ENCODE measurements at regions not wholly inside any gene's neighbourhood (a gene's known extent, or its start where the extent isn't known, plus 50 kb on each side); places are given as distances from the start of the nearest gene placed in this dataset.
"Not testable (repeated sequence)": the region's sequence is repeated elsewhere in the genome, so short reads cannot be mapped to it uniquely, and the experiment has no call there.

DNA sequence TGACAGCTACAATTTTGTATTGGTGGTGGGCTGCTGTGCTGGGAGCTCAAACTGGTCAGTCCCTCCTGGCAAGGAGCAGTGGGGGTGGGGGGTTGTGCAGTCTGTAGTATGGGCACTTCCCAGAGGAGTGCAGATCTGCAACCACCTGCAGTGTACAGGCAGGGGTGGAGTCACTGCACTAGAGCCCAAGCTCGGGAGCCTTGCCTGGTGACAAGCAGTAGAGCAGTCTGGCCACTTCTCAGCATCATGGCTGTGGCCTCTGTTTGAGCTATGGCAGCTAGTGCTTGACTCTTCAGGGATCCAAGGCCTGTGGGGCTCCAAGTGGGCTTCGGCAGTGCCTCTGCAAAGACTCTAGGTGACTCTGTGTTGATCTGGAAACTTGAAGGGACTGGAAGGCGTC, 585.1 kb upstream of the GRM3 start:
- intact Hi-C loops (cut with DNase I; ENCODE audit: low total_unique reads), result no loop called here

DNA sequence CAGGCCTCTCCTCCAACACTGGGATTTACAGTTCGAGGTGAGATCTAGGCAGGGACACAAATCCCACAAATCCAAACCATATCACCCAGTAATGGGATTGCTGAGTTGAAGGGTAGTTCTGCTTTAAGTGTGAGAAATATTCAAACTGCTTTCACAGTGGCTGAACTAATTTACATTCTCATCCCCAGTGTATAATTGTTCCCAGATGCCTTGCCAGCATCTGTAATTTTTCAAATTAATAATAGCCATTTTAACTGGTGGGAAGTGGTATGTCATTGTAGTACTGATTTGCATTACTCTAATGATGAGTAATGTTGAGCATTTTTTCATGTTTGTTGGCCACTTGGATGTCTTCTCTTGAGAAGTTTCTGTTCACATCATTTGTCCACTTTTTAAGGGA, 592.8 kb upstream of the GRM3 start:
- TF ChIP-seq, protein P1, sequence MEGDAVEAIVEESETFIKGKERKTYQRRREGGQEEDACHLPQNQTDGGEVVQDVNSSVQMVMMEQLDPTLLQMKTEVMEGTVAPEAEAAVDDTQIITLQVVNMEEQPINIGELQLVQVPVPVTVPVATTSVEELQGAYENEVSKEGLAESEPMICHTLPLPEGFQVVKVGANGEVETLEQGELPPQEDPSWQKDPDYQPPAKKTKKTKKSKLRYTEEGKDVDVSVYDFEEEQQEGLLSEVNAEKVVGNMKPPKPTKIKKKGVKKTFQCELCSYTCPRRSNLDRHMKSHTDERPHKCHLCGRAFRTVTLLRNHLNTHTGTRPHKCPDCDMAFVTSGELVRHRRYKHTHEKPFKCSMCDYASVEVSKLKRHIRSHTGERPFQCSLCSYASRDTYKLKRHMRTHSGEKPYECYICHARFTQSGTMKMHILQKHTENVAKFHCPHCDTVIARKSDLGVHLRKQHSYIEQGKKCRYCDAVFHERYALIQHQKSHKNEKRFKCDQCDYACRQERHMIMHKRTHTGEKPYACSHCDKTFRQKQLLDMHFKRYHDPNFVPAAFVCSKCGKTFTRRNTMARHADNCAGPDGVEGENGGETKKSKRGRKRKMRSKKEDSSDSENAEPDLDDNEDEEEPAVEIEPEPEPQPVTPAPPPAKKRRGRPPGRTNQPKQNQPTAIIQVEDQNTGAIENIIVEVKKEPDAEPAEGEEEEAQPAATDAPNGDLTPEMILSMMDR (IDR thresholded peaks at IDR 0.05), result no peak
- TF ChIP-seq POLR2A (IDR thresholded peaks at IDR 0.05), result no peak
- WGBS, 2 donors, result 38 to 61% methylated on average over 1 of the region's 1 CpG
- intact Hi-C loops (cut with DNase I; ENCODE audit: low total_unique reads), result no loop called here
- no peak overlapping the region for H3K4me3 ChIP-seq (ENCODE audit: low read depth, poor library complexity, severe bottlenecking)
- DNase-seq (ENCODE audit: low spot score in 2 of 2), result no peak

More for the DNA sequence above, 585.1 kb upstream of the GRM3 start:
- H3K4me3 ChIP-seq (ENCODE audit: low read depth, poor library complexity, severe bottlenecking), result no peak overlapping the region
- WGBS, 2 donors, result 71% methylated on average over 3 of the region's 3 CpGs
- TF ChIP-seq, protein P1 (IDR thresholded peaks at IDR 0.05), result no peak
- no peak for TF ChIP-seq POLR2A (IDR thresholded peaks at IDR 0.05)
- DNase-seq (ENCODE audit: low spot score in 2 of 2), result no peak

DNA sequence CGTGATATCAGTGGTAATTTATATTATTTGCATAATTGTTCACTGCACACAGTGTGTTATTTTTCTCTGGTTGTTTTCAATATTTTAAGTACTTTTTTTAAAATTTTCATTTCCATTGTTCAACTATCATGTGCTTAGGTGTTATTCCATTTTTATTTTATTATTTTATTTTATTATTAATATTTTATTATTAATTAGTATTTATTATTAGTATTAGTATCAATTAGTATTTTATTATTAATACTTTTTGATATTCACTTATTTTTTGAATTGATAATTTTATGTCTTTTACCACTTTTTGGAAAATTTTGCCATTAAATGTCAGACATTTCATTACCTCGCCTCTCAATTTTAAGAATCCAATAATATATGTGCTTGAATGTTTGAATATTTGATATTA, 593.8 kb upstream of the GRM3 start:
- TF ChIP-seq, protein P1 (IDR thresholded peaks at IDR 0.05), result no peak
- TF ChIP-seq POLR2A (IDR thresholded peaks at IDR 0.05), result no peak
- DNase-seq (ENCODE audit: low spot score in 2 of 2), result no peak
- WGBS, 2 donors, result 83% methylated on average over 2 of the region's 2 CpGs
- H3K4me3 ChIP-seq (ENCODE audit: low read depth, poor library complexity, severe bottlenecking), result no peak overlapping the region
- intact Hi-C loops (cut with DNase I; ENCODE audit: low total_unique reads), result no loop called here

DNA sequence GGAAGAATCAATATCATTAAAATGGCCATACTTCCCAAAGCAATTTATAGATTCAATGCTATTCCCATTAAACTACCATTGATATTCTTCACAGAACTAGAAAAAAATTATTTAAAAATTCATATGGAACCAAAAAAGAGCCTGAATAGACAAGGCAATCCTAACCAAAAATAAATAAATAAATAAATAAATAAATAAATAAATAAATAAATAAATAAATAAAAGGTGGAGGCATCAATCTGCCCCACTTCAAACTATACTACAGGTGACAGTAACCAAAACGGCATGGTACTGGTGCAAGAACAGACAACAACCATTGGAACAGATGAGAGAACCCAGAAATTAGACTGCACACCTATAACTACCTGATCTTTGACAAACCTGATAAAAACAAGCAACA, 598.5 kb upstream of the GRM3 start:
- H3K4me3 ChIP-seq (ENCODE audit: low read depth, poor library complexity, severe bottlenecking); DNase-seq (ENCODE audit: low spot score in 2 of 2); intact Hi-C loops (cut with DNase I; ENCODE audit: low total_unique reads): not testable (repeated sequence)
- WGBS, 2 donors, result 96 to 98% methylated on average over 1 of the region's 1 CpG

DNA sequence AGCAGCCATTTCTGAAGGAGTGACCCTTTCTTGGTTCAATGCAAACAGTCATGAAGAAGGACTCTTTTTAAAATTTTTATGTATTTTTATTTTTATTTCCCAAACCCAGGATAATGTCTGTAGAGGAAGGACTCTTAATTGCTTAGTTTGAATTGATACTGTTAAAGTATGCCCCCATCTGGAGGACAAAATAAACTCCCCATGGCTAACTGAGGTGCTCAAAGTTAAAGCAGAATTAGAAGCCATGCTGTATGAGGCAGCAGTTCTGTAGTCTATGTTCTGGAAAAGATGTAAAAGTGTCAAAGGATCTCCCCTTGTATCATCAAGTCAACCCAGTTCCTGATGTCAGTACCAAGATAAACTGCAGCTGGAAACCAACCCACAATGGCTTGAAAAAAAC, 617.9 kb upstream of the GRM3 start:
- intact Hi-C loops (cut with DNase I; ENCODE audit: low total_unique reads), result no loop called here
- DNase-seq (ENCODE audit: low spot score in 2 of 2), result no peak
- no peak overlapping the region for H3K4me3 ChIP-seq (ENCODE audit: low read depth, poor library complexity, severe bottlenecking)
- TF ChIP-seq POLR2A (IDR thresholded peaks at IDR 0.05), result no peak
- TF ChIP-seq, protein P1 (IDR thresholded peaks at IDR 0.05), result no peak

DNA sequence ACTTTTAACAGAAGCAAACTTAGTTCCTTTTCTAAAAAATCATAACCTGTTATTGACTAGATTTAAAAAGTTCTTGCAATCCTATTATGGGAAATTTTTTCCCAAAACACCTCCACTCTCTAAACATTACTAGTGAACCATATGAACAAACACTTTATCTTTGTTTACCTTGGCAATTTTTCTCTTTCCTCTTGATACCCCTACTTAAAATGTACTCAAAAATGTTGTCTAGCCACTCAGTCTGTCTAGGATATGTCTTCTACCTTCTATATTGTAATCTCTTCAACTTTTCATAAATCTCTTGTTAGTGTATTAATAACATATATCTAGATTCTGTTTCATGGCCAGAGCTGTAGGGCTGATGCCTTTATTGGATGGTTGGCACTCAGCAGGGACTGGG, 630.0 kb upstream of the GRM3 start:
- H3K4me3 ChIP-seq (ENCODE audit: low read depth, poor library complexity, severe bottlenecking), result no peak overlapping the region
- TF ChIP-seq, protein P1 (IDR thresholded peaks at IDR 0.05), result no peak
- TF ChIP-seq POLR2A (IDR thresholded peaks at IDR 0.05), result no peak
- no peak for DNase-seq (ENCODE audit: low spot score in 2 of 2)
- intact Hi-C loops (cut with DNase I; ENCODE audit: low total_unique reads), result no loop called here

Data from lower leg skin (tissue), 4 donors.